GM23248 (cell line): ENCODE measurements at regions not wholly inside any gene's neighbourhood (a gene's known extent, or its start where the extent isn't known, plus 50 kb on each side); places are given as distances from the start of the nearest gene placed in this dataset.

Experiments
- EZH2 ChIP-seq: fragments of 200-600 bp; sonication (generic); IDR thresholded peaks from 2 replicates; pipeline ENCODE4 v1.6.1; 2018; ENCODE audit warnings: antibody characterized with exemption, mild to moderate bottlenecking; ENCODE audit not compliant: insufficient read depth, poor library complexity, severe bottlenecking
- EZH2phosphoT487 ChIP-seq: fragments of 200-600 bp; sonication (generic); IDR thresholded peaks from 2 replicates; pipeline ENCODE4 v1.6.1; 2018; ENCODE audit warnings: antibody characterized with exemption, moderate library complexity, mild to moderate bottlenecking, low read depth; ENCODE audit not compliant: insufficient read depth

- TF ChIP-seq EZH2phosphoT487 (no peak), EZH2 (no peak)
These were observed 53.7 kb upstream of the TMX4 start for GRCh38 chr20:8073024-8073832.
